Keratinocyte (primary cell): ENCODE measurements at regions not wholly inside any gene's neighbourhood (a gene's known extent, or its start where the extent isn't known, plus 50 kb on each side); places are given as distances from the start of the nearest gene placed in this dataset.

Experiments used
- DNase-seq: peaks from one replicate; pipeline ENCODE4 v3.0.0-alpha.2; 2011; ENCODE audit warnings: low read depth, missing footprints, low spot score
- FAIRE-seq: peaks from 2 replicates; lab custom pipeline; 2011; peaks lifted over from hg19 to GRCh38; lab: Jason Lieb, UNC
- H2AFZ ChIP-seq: 2 replicates; pipeline ENCODE4 v1.6.0; 2012; ENCODE audit warnings: low read length, control low read depth, inconsistent platforms; ENCODE audit not compliant: control insufficient read depth
- H3K27ac ChIP-seq: 2 replicates; pipeline ENCODE4 v1.5.1; 2011; ENCODE audit warnings: low read length; ENCODE audit not compliant: control insufficient read depth, insufficient read depth
- H3K27me3 ChIP-seq: 3 replicates; pipeline ENCODE4 v1.6.0; 2011; ENCODE audit warnings: low read length; ENCODE audit not compliant: control insufficient read depth, insufficient read depth; ENCODE audit errors: extremely low read depth
- H3K36me3 ChIP-seq, 2 experiments: 2 replicates in 1 of 2; 3 replicates in 1 of 2; pipeline ENCODE4 v1.5.1; 2011; ENCODE audit warnings: low read length in 2 of 2, mild to moderate bottlenecking in 1 of 2; ENCODE audit not compliant: control insufficient read depth in 2 of 2, insufficient read depth in 2 of 2; ENCODE audit errors: extremely low read depth in 1 of 2
- H3K4me1 ChIP-seq: 3 replicates; pipeline ENCODE4 v1.5.1; 2011; ENCODE audit warnings: low read length; ENCODE audit not compliant: control insufficient read depth, insufficient read depth; ENCODE audit errors: extremely low read depth
- H3K4me2 ChIP-seq: 3 replicates; pipeline ENCODE4 v1.6.0; 2011; ENCODE audit warnings: low read depth, low read length; ENCODE audit not compliant: control insufficient read depth, insufficient read depth; ENCODE audit errors: extremely low read depth
- H3K4me3 ChIP-seq, 3 experiments: fragments of 200-600 bp in 1 of 3; sonication (generic) in 1 of 3; 2 replicates in 2 of 3; 3 replicates in 1 of 3; pipeline ENCODE4 v1.5.1; 2011 to 2016; ENCODE audit warnings: low read length in 3 of 3, mild to moderate bottlenecking in 3 of 3, control low read depth in 2 of 3, inconsistent platforms in 1 of 3, low read depth in 1 of 3, mixed read lengths in 1 of 3, mixed run types in 1 of 3, moderate library complexity in 1 of 3; ENCODE audit not compliant: control insufficient read depth in 2 of 3, insufficient read depth in 2 of 3; ENCODE audit errors: extremely low read depth in 1 of 3
- H3K79me2 ChIP-seq: 2 replicates; pipeline ENCODE4 v1.6.0; 2012; ENCODE audit warnings: low read length; ENCODE audit not compliant: control insufficient read depth, insufficient read depth
- H3K9ac ChIP-seq: 3 replicates; pipeline ENCODE4 v1.6.0; 2011; ENCODE audit warnings: low read length; ENCODE audit not compliant: control insufficient read depth, insufficient read depth; ENCODE audit errors: extremely low read depth
- H3K9me1 ChIP-seq: 3 replicates; pipeline ENCODE4 v1.6.0; 2011; ENCODE audit warnings: low read length; ENCODE audit not compliant: control insufficient read depth, insufficient read depth; ENCODE audit errors: extremely low read depth
- H3K9me3 ChIP-seq: 2 replicates; pipeline ENCODE4 v1.5.1; 2012; ENCODE audit warnings: low read depth, low read length; ENCODE audit not compliant: control insufficient read depth
- H4K20me1 ChIP-seq: 3 replicates; pipeline ENCODE4 v1.6.0; 2011; ENCODE audit warnings: low read length; ENCODE audit not compliant: control insufficient read depth, insufficient read depth; ENCODE audit errors: extremely low read depth
- CTCF ChIP-seq, 3 experiments: IDR thresholded peaks in 1 of 3; conservative IDR thresholded peaks in 1 of 3; optimal IDR thresholded peaks in 1 of 3; 2 replicates in 2 of 3; 3 replicates in 1 of 3; pipeline versions ENCODE3 to v1.5.1; 2011; ENCODE audit warnings: low read length in 3 of 3, mild to moderate bottlenecking in 3 of 3, moderate library complexity in 2 of 3, control low read depth in 1 of 3, inconsistent platforms in 1 of 3; ENCODE audit not compliant: insufficient read depth in 2 of 3; ENCODE audit errors: extremely low read depth in 1 of 3
- EZH2 ChIP-seq: IDR thresholded peaks from one replicate; pipeline ENCODE4 v1.6.1; 2012; ENCODE audit warnings: inconsistent platforms, mild to moderate bottlenecking, low read length, moderate library complexity
- dilution Hi-C: fragments of 300-500 bp; cut with MboI; formaldehyde crosslinking; loops from one replicate; pipeline ENCODE4 v1.7.0; 2020; ENCODE audit warnings: low sequenced_read_pairs; ENCODE audit not compliant: extremely low pct_ligation_motif_present

- H3K9me3 ChIP-seq, result no peaks in the 10 kb centered on the region
- H2AFZ ChIP-seq, result no peak overlapping the region
- no peak overlapping the region for H3K27ac ChIP-seq
- no peaks in the 10 kb centered on the region for H3K4me1 ChIP-seq
- dilution Hi-C loops, result no loop called here
- no peak overlapping the region for H3K4me3 ChIP-seq
- H3K9ac ChIP-seq, result no peak overlapping the region
- no peaks in the 10 kb centered on the region for H3K36me3 ChIP-seq
- TF ChIP-seq EZH2 (no peak), CTCF (optimal IDR thresholded peaks at IDR 0.05 in 1 of 3, IDR thresholded peaks at IDR 0.05 in 1 of 3, conservative IDR thresholded peaks at IDR 0.05 in 1 of 3; ENCODE audit: extremely low read depth in 1 of 3, insufficient read depth in 2 of 3, low read length in 3 of 3) (no peak)
- FAIRE-seq (no peak), DNase-seq (no peak)
- no peaks in the 10 kb centered on the region for H3K9me1 ChIP-seq
- H3K27me3 ChIP-seq, result no peaks in the 10 kb centered on the region
- no peak overlapping the region for H3K4me2 ChIP-seq
- no peaks in the 10 kb centered on the region for H3K79me2 ChIP-seq
- no peaks in the 10 kb centered on the region for H4K20me1 ChIP-seq
Observed at GRCh38 chr4:116959045-116959444, 126.3 kb downstream of the TRAM1L1 start.

- H3K9me1 ChIP-seq, result no peaks in the 10 kb centered on the region
- TF ChIP-seq EZH2 (no peak), CTCF (optimal IDR thresholded peaks at IDR 0.05 in 1 of 3, IDR thresholded peaks at IDR 0.05 in 1 of 3, conservative IDR thresholded peaks at IDR 0.05 in 1 of 3; ENCODE audit: extremely low read depth in 1 of 3, insufficient read depth in 2 of 3, low read length in 3 of 3) (no peak)
- no peaks in the 10 kb centered on the region for H3K4me1 ChIP-seq
- FAIRE-seq (no peak), DNase-seq (no peak)
- H2AFZ ChIP-seq, result no peak overlapping the region
- H3K9me3 ChIP-seq, result no peaks in the 10 kb centered on the region
- H3K4me2 ChIP-seq, result no peak overlapping the region
- H3K27ac ChIP-seq, result no peak overlapping the region
- H3K79me2 ChIP-seq, result no peaks in the 10 kb centered on the region
- H4K20me1 ChIP-seq, result no peaks in the 10 kb centered on the region
- H3K36me3 ChIP-seq, result no peaks in the 10 kb centered on the region
- no peak overlapping the region for H3K4me3 ChIP-seq
- no peak overlapping the region for H3K9ac ChIP-seq
- no peaks in the 10 kb centered on the region for H3K27me3 ChIP-seq
- dilution Hi-C loops, result no loop called here
Observed at GRCh38 chr4:116953947-116954346, 131.4 kb downstream of the TRAM1L1 start.
